ENCODE measurements at regions not wholly inside any gene's neighbourhood (a gene's known extent, or its start where the extent isn't known, plus 50 kb on each side); places are given as distances from the start of the nearest gene placed in this dataset.

- POLR2A ChIA-PET: no interaction called here
- H3K4me3 ChIP-seq (ENCODE audit: low read depth in 2 of 2, low read length in 2 of 2): no peak overlapping the region
- no peak overlapping the region for H3K27ac ChIP-seq (ENCODE audit: low read length)
- H3K36me3 ChIP-seq (ENCODE audit: control insufficient read depth, insufficient read depth, low read length): no peaks in the 10 kb centered on the region
- TF ChIP-seq TCF7L2 (IDR thresholded peaks at IDR 0.05; ENCODE audit: low read depth, low read length) (no peak), REST (IDR thresholded peaks at IDR 0.05; ENCODE audit: insufficient read depth in 1 of 2, low read depth in 2 of 2, low read length in 1 of 2) (no peak), CTCF (IDR thresholded peaks at IDR 0.05) (no peak), SIN3A (IDR thresholded peaks at IDR 0.05; ENCODE audit: borderline replicate concordance, insufficient read depth, low read depth, low read length) (no peak), POLR2AphosphoS5 (IDR thresholded peaks at IDR 0.05; ENCODE audit: low read depth, low read length) (no peak)
- in situ Hi-C loops (cut with HindIII; ENCODE audit: low pct_unique_long_range_greater_than_20kb, low sequenced_read_pairs) (no loop called here), intact Hi-C loops (cut with micrococcal nuclease; ENCODE audit: unreplicated experiment) (no loop called here)
- no peaks in the 10 kb centered on the region for H3K4me1 ChIP-seq (ENCODE audit: control insufficient read depth, insufficient read depth, low read length)
- DNase-seq (ENCODE audit: low read depth, low spot score) (no peak), ATAC-seq (peak; percentile 43; the same call in 1 of the 2 replicates)
- no TSS peak for BruUV-seq (replicated peaks)
- no peaks in the 10 kb centered on the region for H3K27me3 ChIP-seq (ENCODE audit: control insufficient read depth, insufficient read depth, low read length)
- CTCF ChIA-PET: no interaction called here
- H3K9me3 ChIP-seq (ENCODE audit: control insufficient read depth, insufficient read depth, low read depth, low read length): no peaks in the 10 kb centered on the region
Observed at GRCh38 chr2:216257089-216257488, 115.2 kb downstream of the MARCHF4 start.
